Endothelial cell of umbilical vein (primary cell): ENCODE measurements at regions not wholly inside any gene's neighbourhood (a gene's known extent, or its start where the extent isn't known, plus 50 kb on each side); places are given as distances from the start of the nearest gene placed in this dataset.

Experiments used
- BruUV-seq: library from RNA; stranded (reverse); fragments of 400-500 nt; replicated peaks from 2 replicates; lab custom pipeline; 2021; lab: Mats Ljungman, UMichigan
- CTCF ChIA-PET: fragments of 300-600, 350-600 bp; sonication (Branson Sonifier 250); formaldehyde crosslinking; loops from one replicate; lab custom pipeline; 2021; ENCODE audit warnings: antibody characterized with exemption, inconsistent platforms; lab: Charles Lee
- POLR2A ChIA-PET: fragments of 300-600, 350-600 bp; sonication (Branson Sonifier 250); formaldehyde crosslinking; loops from one replicate; lab custom pipeline; 2021; ENCODE audit warnings: antibody characterized with exemption, inconsistent platforms; lab: Charles Lee
- DNase-seq: peaks from one replicate; pipeline ENCODE4 v3.0.0-alpha.2; 2011; ENCODE audit warnings: low read depth, low spot score
- FAIRE-seq: peaks from 2 replicates; lab custom pipeline; 2011; peaks lifted over from hg19 to GRCh38; lab: Jason Lieb, UNC
- H2AFZ ChIP-seq: 2 replicates; pipeline ENCODE4 v1.6.0; 2012; ENCODE audit warnings: low read depth, low read length, control low read depth, inconsistent platforms
- H3K27ac ChIP-seq: 2 replicates; pipeline ENCODE4 v1.5.1; 2011; ENCODE audit warnings: low read depth, mild to moderate bottlenecking, control low read depth, low read length, moderate library complexity; ENCODE audit not compliant: insufficient read depth
- H3K27me3 ChIP-seq, 2 experiments: 2 replicates each; pipeline versions ENCODE4 v1.6.0 to v1.6.1; 2011; ENCODE audit warnings: low read length in 2 of 2, mixed read lengths in 1 of 2; ENCODE audit not compliant: control insufficient read depth in 2 of 2, insufficient read depth in 2 of 2
- H3K36me3 ChIP-seq, 2 experiments: 2 replicates in 1 of 2; 3 replicates in 1 of 2; pipeline ENCODE4 v1.5.1; 2011; ENCODE audit warnings: low read length in 2 of 2, mild to moderate bottlenecking in 1 of 2, moderate library complexity in 1 of 2; ENCODE audit not compliant: control insufficient read depth in 2 of 2, insufficient read depth in 2 of 2; ENCODE audit errors: extremely low read depth in 1 of 2
- H3K4me1 ChIP-seq: 3 replicates; pipeline ENCODE4 v1.5.1; 2011; ENCODE audit warnings: mild to moderate bottlenecking, low read length; ENCODE audit not compliant: control insufficient read depth, insufficient read depth; ENCODE audit errors: extremely low read depth
- H3K4me2 ChIP-seq: 2 replicates; pipeline ENCODE4 v1.6.1; 2011; ENCODE audit warnings: low read length, control low read depth, mixed read lengths; ENCODE audit not compliant: insufficient read depth
- H3K4me3 ChIP-seq, 3 experiments: fragments of 200-600 bp in 1 of 3; sonication (generic), shearing (Covaris generic) in 1 of 3; replicated peaks in 1 of 3; 2 replicates each; pipeline ENCODE4 v1.5.1; 2011 to 2016; ENCODE audit warnings: control low read depth in 3 of 3, low read length in 3 of 3, mild to moderate bottlenecking in 2 of 3, inconsistent platforms in 1 of 3, low read depth in 1 of 3, moderate library complexity in 1 of 3; ENCODE audit not compliant: insufficient read depth in 1 of 3
- H3K79me2 ChIP-seq: 2 replicates; pipeline ENCODE4 v1.6.0; 2012; ENCODE audit warnings: low read length, inconsistent platforms; ENCODE audit not compliant: control insufficient read depth, insufficient read depth
- H3K9ac ChIP-seq: replicated peaks from 2 replicates; pipeline ENCODE3; 2011; ENCODE audit warnings: low read length, control low read depth; ENCODE audit not compliant: insufficient read depth; ENCODE audit errors: extremely low read depth
- H3K9me1 ChIP-seq: replicated peaks from 3 replicates; pipeline ENCODE4 v1.6.0; 2011; ENCODE audit warnings: mild to moderate bottlenecking, low read length; ENCODE audit not compliant: control insufficient read depth, insufficient read depth; ENCODE audit errors: extremely low read depth
- H3K9me3 ChIP-seq: replicated peaks from 2 replicates; pipeline ENCODE4 v1.5.1; 2012; ENCODE audit warnings: low read length, inconsistent platforms; ENCODE audit not compliant: control insufficient read depth, insufficient read depth
- H4K20me1 ChIP-seq: replicated peaks from 2 replicates; pipeline ENCODE3; 2011; ENCODE audit warnings: mild to moderate bottlenecking, low read length; ENCODE audit not compliant: control insufficient read depth, insufficient read depth; ENCODE audit errors: extremely low read depth
- CTCF ChIP-seq, 2 donors: IDR thresholded peaks; 1 replicate in 1 of 2; 2 replicates in 1 of 2; pipeline ENCODE4 v1.5.1; 2011; ENCODE audit warnings: low read length in 2 of 2, mild to moderate bottlenecking in 2 of 2, moderate library complexity in 2 of 2, control low read depth in 1 of 2, inconsistent platforms in 1 of 2, low read depth in 1 of 2; ENCODE audit not compliant: insufficient read depth in 1 of 2; ENCODE audit errors: extremely low read depth in 1 of 2
- EZH2 ChIP-seq: IDR thresholded peaks from 2 replicates; pipeline ENCODE4 v1.6.1; 2012; ENCODE audit warnings: borderline replicate concordance, low read depth, mild to moderate bottlenecking, moderate library complexity, low read length, inconsistent platforms; ENCODE audit not compliant: severe bottlenecking
- FOS ChIP-seq: IDR thresholded peaks from 2 replicates; pipeline ENCODE4 v1.6.1; 2011; ENCODE audit warnings: mild to moderate bottlenecking, low read length, moderate library complexity, borderline replicate concordance; ENCODE audit not compliant: insufficient read depth
- GATA2 ChIP-seq: IDR thresholded peaks from 2 replicates; pipeline ENCODE4 v1.7.0; 2011; ENCODE audit warnings: low read depth, mild to moderate bottlenecking, moderate library complexity, mixed read lengths, low read length; ENCODE audit not compliant: insufficient read length, insufficient read depth
- JUN ChIP-seq: IDR thresholded peaks from 2 replicates; pipeline ENCODE4 v1.6.1; 2011; ENCODE audit warnings: borderline replicate concordance, low read depth; ENCODE audit not compliant: insufficient read length, insufficient read depth
- MAX ChIP-seq: IDR thresholded peaks from 2 replicates; pipeline ENCODE4 v1.6.1; 2011; ENCODE audit not compliant: insufficient read depth, insufficient read length
- MYC ChIP-seq: IDR thresholded peaks from one replicate; pipeline ENCODE4 v1.6.1; 2011; ENCODE audit warnings: mild to moderate bottlenecking, low read depth, low read length
- POLR2A ChIP-seq: IDR thresholded peaks from 2 replicates; pipeline ENCODE4 v1.6.1; 2012; ENCODE audit warnings: low read depth, mild to moderate bottlenecking, control low read depth, low read length
- POLR2AphosphoS5 ChIP-seq: IDR thresholded peaks from 2 replicates; pipeline ENCODE4 v1.6.1; 2012; ENCODE audit warnings: low read depth, mild to moderate bottlenecking, control low read depth, low read length, moderate library complexity; ENCODE audit not compliant: insufficient read depth
- dilution Hi-C: fragments of 300-500 bp; cut with MboI; formaldehyde crosslinking; loops from one replicate; pipeline ENCODE4 v1.15.0; 2019; ENCODE audit warnings: low sequenced_read_pairs; ENCODE audit not compliant: extremely low pct_ligation_motif_present
- intact Hi-C: fragments of 100-400 bp; cut with micrococcal nuclease; formaldehyde crosslinking; loops from one replicate; pipeline ENCODE4 v1.10.0; 2022

- Histone ChIP-seq H3K27me3 (peaks cover 1 to 10% of the 10 kb centered on the region in 2 experiments), H3K27ac (no peak overlapping the region), H3K9ac (no peak overlapping the region), H3K4me1 (no peaks in the 10 kb centered on the region), H3K79me2 (no peaks in the 10 kb centered on the region), H3K4me3 (no peak overlapping the region), H3K36me3 (no peaks in the 10 kb centered on the region), H4K20me1 (no peaks in the 10 kb centered on the region), H3K9me3 (no peaks in the 10 kb centered on the region), H3K9me1 (no peaks in the 10 kb centered on the region), H3K4me2 (no peak overlapping the region), H2AFZ (no peak overlapping the region)
- dilution Hi-C loops = no loop called here
- no TSS peak for BruUV-seq
- DNase-seq (no peak), FAIRE-seq (no peak)
- intact Hi-C loops = no loop called here
- ChIA-PET CTCF (no interaction called here), POLR2A (no interaction called here)
- no peak for TF ChIP-seq FOS
- no peak for TF ChIP-seq POLR2A
- TF ChIP-seq EZH2 = no peak
- no peak for TF ChIP-seq MAX
- no peak for TF ChIP-seq MYC
- TF ChIP-seq GATA2 = no peak
Measured at GRCh38 chr10:21160116-21160515, 263.0 kb upstream of the NEBL start.

DNA sequence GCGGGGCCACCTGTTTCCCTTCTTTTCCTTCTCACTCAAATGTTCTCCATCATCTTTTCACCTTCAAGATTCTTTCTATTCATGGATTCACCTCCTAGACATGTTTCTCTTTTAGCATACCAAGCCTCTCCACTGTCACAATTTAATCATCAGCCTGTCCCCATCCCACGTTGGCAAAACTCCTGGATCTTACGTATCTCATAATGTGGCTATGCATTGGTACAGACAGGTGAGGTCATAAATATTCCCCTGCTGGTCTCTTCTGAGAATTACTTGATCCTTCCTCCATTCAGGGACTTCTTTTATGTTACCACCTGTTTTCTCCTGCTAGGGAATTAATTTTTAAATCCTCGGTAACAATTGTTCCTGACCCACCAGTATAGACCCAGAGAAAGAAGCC is 262.6 kb upstream of the NEBL start:
- no peak overlapping the region for H3K9ac ChIP-seq
- FAIRE-seq = no peak
- no peak for DNase-seq
- intact Hi-C loops = no loop called here
- TF ChIP-seq FOS (no peak), MYC (no peak), GATA2 (no peak), JUN (no peak), CTCF (IDR thresholded peaks at IDR 0.05; ENCODE audit: extremely low read depth in 1 of 2, insufficient read depth in 1 of 2, low read depth in 1 of 2, low read length in 2 of 2) (no peak), POLR2A (no peak), POLR2AphosphoS5 (no peak), MAX (no peak), EZH2 (no peak)
- POLR2A ChIA-PET = no interaction called here
- no peak overlapping the region for H2AFZ ChIP-seq
- no peaks in the 10 kb centered on the region for H3K36me3 ChIP-seq
- H3K9me3 ChIP-seq = no peaks in the 10 kb centered on the region
- no peaks in the 10 kb centered on the region for H3K79me2 ChIP-seq
- BruUV-seq = no TSS peak
- no peak overlapping the region for H3K4me2 ChIP-seq
- no peak overlapping the region for H3K4me3 ChIP-seq
- CTCF ChIA-PET = no interaction called here
- no peaks in the 10 kb centered on the region for H3K9me1 ChIP-seq
- no peak overlapping the region for H3K27ac ChIP-seq
- H4K20me1 ChIP-seq = no peaks in the 10 kb centered on the region
- no peaks in the 10 kb centered on the region for H3K4me1 ChIP-seq
- peaks cover 1 to 10% of the 10 kb centered on the region in 2 experiments for H3K27me3 ChIP-seq
- dilution Hi-C loops = no loop called here
